H9 (cell line): ENCODE measurements at regions not wholly inside any gene's neighbourhood (a gene's known extent, or its start where the extent isn't known, plus 50 kb on each side); places are given as distances from the start of the nearest gene placed in this dataset.

Experiments used
- DNase-seq: peaks from one replicate; pipeline ENCODE4 v3.0.0-alpha.2; 2017
- H2AFZ ChIP-seq: one replicate; pipeline ENCODE4 v1.6.1; 2013; ENCODE audit warnings: mild to moderate bottlenecking, low read length, control low read depth, moderate library complexity
- H2AK5ac ChIP-seq: 2 replicates; pipeline ENCODE4 v1.6.1; 2013; ENCODE audit warnings: low read length, control low read depth, mixed read lengths; ENCODE audit not compliant: insufficient read length
- H2BK120ac ChIP-seq: one replicate; pipeline ENCODE4 v1.6.1; 2013; ENCODE audit warnings: low read depth, mild to moderate bottlenecking, low read length, control low read depth, inconsistent platforms; ENCODE audit not compliant: poor library complexity, severe bottlenecking
- H2BK12ac ChIP-seq: 2 replicates; pipeline ENCODE4 v1.6.1; 2013; ENCODE audit warnings: low read length, control low read depth, mixed read lengths, low read depth; ENCODE audit not compliant: insufficient read length
- H2BK15ac ChIP-seq: 2 replicates; pipeline ENCODE4 v1.6.1; 2013; ENCODE audit warnings: low read depth, low read length, control low read depth
- H2BK20ac ChIP-seq: one replicate; pipeline ENCODE4 v1.6.1; 2013; ENCODE audit warnings: low read depth, mild to moderate bottlenecking, low read length, control low read depth, inconsistent platforms; ENCODE audit not compliant: poor library complexity, severe bottlenecking
- H2BK5ac ChIP-seq: 2 replicates; pipeline ENCODE4 v1.6.1; 2013; ENCODE audit warnings: low read length, control low read depth, mixed read lengths; ENCODE audit not compliant: insufficient read length
- H3K14ac ChIP-seq: 2 replicates; pipeline ENCODE4 v1.6.1; 2013; ENCODE audit warnings: low read length, control low read depth; ENCODE audit not compliant: insufficient read depth
- H3K18ac ChIP-seq: 2 replicates; pipeline ENCODE4 v1.6.1; 2013; ENCODE audit warnings: low read depth, mild to moderate bottlenecking, mixed read lengths, low read length, control low read depth; ENCODE audit not compliant: insufficient read length
- H3K23ac ChIP-seq: 2 replicates; pipeline ENCODE4 v1.6.1; 2013; ENCODE audit warnings: low read length, control low read depth, mixed read lengths, low read depth; ENCODE audit not compliant: insufficient read length
- H3K23me2 ChIP-seq: 2 replicates; pipeline ENCODE4 v1.6.1; 2013; ENCODE audit warnings: low read depth, mild to moderate bottlenecking, mixed read lengths, low read length, control low read depth; ENCODE audit not compliant: insufficient read length, poor library complexity, severe bottlenecking
- H3K27ac ChIP-seq: 2 replicates; pipeline ENCODE4 v1.5.1; 2013; ENCODE audit warnings: low read length, control low read depth, mixed read lengths, low read depth; ENCODE audit not compliant: insufficient read length
- H3K27me3 ChIP-seq: 2 replicates; pipeline ENCODE4 v1.6.1; 2013; ENCODE audit warnings: low read length, control low read depth, inconsistent platforms; ENCODE audit not compliant: insufficient read depth
- H3K4ac ChIP-seq: 2 replicates; pipeline ENCODE4 v1.6.1; 2013; ENCODE audit warnings: low read depth, mild to moderate bottlenecking, control low read depth, inconsistent platforms, low read length, moderate library complexity
- H3K4me1 ChIP-seq: 2 replicates; pipeline ENCODE4 v1.6.1; 2013; ENCODE audit warnings: low read length, control low read depth, inconsistent platforms; ENCODE audit not compliant: insufficient read depth
- H3K4me2 ChIP-seq: 2 replicates; pipeline ENCODE4 v1.6.1; 2013; ENCODE audit warnings: low read length, control low read depth, mixed read lengths; ENCODE audit not compliant: insufficient read length, insufficient read depth
- H3K56ac ChIP-seq: 2 replicates; pipeline ENCODE4 v1.6.1; 2013; ENCODE audit warnings: low read depth, mild to moderate bottlenecking, mixed read lengths, low read length, control low read depth; ENCODE audit not compliant: insufficient read length
- H3K79me1 ChIP-seq: 2 replicates; pipeline ENCODE4 v1.6.1; 2013; ENCODE audit warnings: low read depth, mild to moderate bottlenecking, moderate library complexity, low read length, control low read depth, inconsistent platforms; ENCODE audit not compliant: insufficient read depth, poor library complexity, severe bottlenecking
- H3K79me2 ChIP-seq: 2 replicates; pipeline ENCODE4 v1.6.1; 2013; ENCODE audit warnings: low read length, control low read depth, inconsistent platforms; ENCODE audit not compliant: insufficient read depth
- H3K9ac ChIP-seq: 2 replicates; pipeline ENCODE4 v1.6.1; 2013; ENCODE audit warnings: low read length, control low read depth, mixed read lengths; ENCODE audit not compliant: insufficient read length; ENCODE audit errors: extremely low read depth
- H3K9me3 ChIP-seq: one replicate; pipeline ENCODE4 v1.6.1; 2013; ENCODE audit warnings: low read depth, low read length, inconsistent platforms; ENCODE audit not compliant: control insufficient read depth
- H3T11ph ChIP-seq: one replicate; pipeline ENCODE4 v1.6.1; 2013; ENCODE audit warnings: mild to moderate bottlenecking, low read length, control low read depth, inconsistent platforms
- H4K20me1 ChIP-seq: one replicate; pipeline ENCODE4 v1.6.1; 2013; ENCODE audit not compliant: control insufficient read depth, insufficient read length, insufficient read depth
- H4K5ac ChIP-seq: 2 replicates; pipeline ENCODE4 v1.6.1; 2013; ENCODE audit warnings: low read depth, mild to moderate bottlenecking, mixed read lengths, low read length, control low read depth; ENCODE audit not compliant: insufficient read length
- H4K8ac ChIP-seq: replicated peaks from 2 replicates; pipeline ENCODE4 v1.6.1; 2013; ENCODE audit warnings: low read length, control low read depth, mixed read lengths, low read depth; ENCODE audit not compliant: insufficient read length
- H4K91ac ChIP-seq: 2 replicates; pipeline ENCODE4 v1.6.1; 2013; ENCODE audit warnings: low read depth, mild to moderate bottlenecking, moderate library complexity, mixed read lengths, low read length, control low read depth; ENCODE audit not compliant: insufficient read length
- H3K27ac Mint-ChIP-seq, 3 experiments: 2 replicates in 2 of 3; 3 replicates in 1 of 3; pipeline ENCODE4 v1.8.0; 2020 to 2021; ENCODE audit warnings: mixed read lengths in 3 of 3, mild to moderate bottlenecking in 1 of 3, moderate library complexity in 1 of 3
- H3K27me3 Mint-ChIP-seq: 2 replicates; pipeline ENCODE4 v1.8.0; 2021; ENCODE audit warnings: low read depth, mild to moderate bottlenecking, moderate library complexity, mixed read lengths
- H3K36me3 Mint-ChIP-seq, 3 experiments: 2 replicates in 2 of 3; 3 replicates in 1 of 3; pipeline ENCODE4 v1.8.0; 2020 to 2021; ENCODE audit warnings: low read depth in 3 of 3, mixed read lengths in 3 of 3; ENCODE audit not compliant: insufficient read depth in 1 of 3
- H3K4me1 Mint-ChIP-seq, 2 experiments: 2 replicates each; pipeline ENCODE4 v1.8.0; 2020; ENCODE audit warnings: mixed read lengths in 2 of 2
- H3K4me3 Mint-ChIP-seq, 2 experiments: 2 replicates in 1 of 2; 3 replicates in 1 of 2; pipeline ENCODE4 v1.8.0; 2020 to 2021; ENCODE audit warnings: mild to moderate bottlenecking in 2 of 2, mixed read lengths in 2 of 2, moderate library complexity in 1 of 2
- H3K9me3 Mint-ChIP-seq, 2 experiments: 2 replicates in 1 of 2; 3 replicates in 1 of 2; pipeline ENCODE4 v1.8.0; 2020; ENCODE audit warnings: mild to moderate bottlenecking in 2 of 2, mixed read lengths in 2 of 2, moderate library complexity in 1 of 2
- WGBS: extraction: QIAGEN DNeasy Blood & Tissue Kit; methylation state at CpG from one replicate; pipeline ENCODE4 v1.1.7; 2013; ENCODE audit warnings: missing lambda C conversion rate, low lambda C conversion rate, mixed read lengths; ENCODE audit not compliant: insufficient read length; ENCODE audit errors: extremely low coverage; 5-methylcytosine and 5-hydroxymethylcytosine counted together
- TF ChIP-seq, protein P1 (sequence below): fragments of 200-600 bp; sonication (generic); conservative IDR thresholded peaks from 3 replicates; pipeline ENCODE4 v1.8.0; 2021; ENCODE audit warnings: antibody characterized with exemption, mild to moderate bottlenecking

GRCh38 chr7:110253093-110253492 lies 837.8 kb upstream of the LRRN3 start:
- Histone ChIP-seq H2BK5ac (no peak overlapping the region), H2AFZ (no peak overlapping the region), H3K27me3 (no peaks in the 10 kb centered on the region), H3T11ph (no peak overlapping the region), H3K23me2 (no peaks in the 10 kb centered on the region), H3K14ac (no peak overlapping the region), H2BK12ac (no peak overlapping the region), H4K5ac (no peak overlapping the region), H3K79me2 (no peaks in the 10 kb centered on the region), H2BK20ac (no peak overlapping the region), H3K4ac (no peak overlapping the region), H4K8ac (no peak overlapping the region), H3K56ac (no peak overlapping the region), H4K20me1 (no peaks in the 10 kb centered on the region), H3K27ac (no peak overlapping the region), H2AK5ac (no peak overlapping the region), H3K79me1 (no peaks in the 10 kb centered on the region), H3K9ac (no peak overlapping the region), H4K91ac (no peak overlapping the region), H2BK120ac (no peak overlapping the region), H3K9me3 (no peaks in the 10 kb centered on the region), H3K4me1 (no peaks in the 10 kb centered on the region), H3K18ac (no peak overlapping the region), H2BK15ac (no peak overlapping the region), H3K4me2 (no peak overlapping the region), H3K23ac (no peak overlapping the region)
- WGBS, result no CpG with 5 or more reads among the region's 4 CpGs
- TF ChIP-seq, protein P1, sequence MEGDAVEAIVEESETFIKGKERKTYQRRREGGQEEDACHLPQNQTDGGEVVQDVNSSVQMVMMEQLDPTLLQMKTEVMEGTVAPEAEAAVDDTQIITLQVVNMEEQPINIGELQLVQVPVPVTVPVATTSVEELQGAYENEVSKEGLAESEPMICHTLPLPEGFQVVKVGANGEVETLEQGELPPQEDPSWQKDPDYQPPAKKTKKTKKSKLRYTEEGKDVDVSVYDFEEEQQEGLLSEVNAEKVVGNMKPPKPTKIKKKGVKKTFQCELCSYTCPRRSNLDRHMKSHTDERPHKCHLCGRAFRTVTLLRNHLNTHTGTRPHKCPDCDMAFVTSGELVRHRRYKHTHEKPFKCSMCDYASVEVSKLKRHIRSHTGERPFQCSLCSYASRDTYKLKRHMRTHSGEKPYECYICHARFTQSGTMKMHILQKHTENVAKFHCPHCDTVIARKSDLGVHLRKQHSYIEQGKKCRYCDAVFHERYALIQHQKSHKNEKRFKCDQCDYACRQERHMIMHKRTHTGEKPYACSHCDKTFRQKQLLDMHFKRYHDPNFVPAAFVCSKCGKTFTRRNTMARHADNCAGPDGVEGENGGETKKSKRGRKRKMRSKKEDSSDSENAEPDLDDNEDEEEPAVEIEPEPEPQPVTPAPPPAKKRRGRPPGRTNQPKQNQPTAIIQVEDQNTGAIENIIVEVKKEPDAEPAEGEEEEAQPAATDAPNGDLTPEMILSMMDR, result no peak
- no peak overlapping the region for H3K4me3 Mint-ChIP-seq
- H3K36me3 Mint-ChIP-seq, result no peaks in the 10 kb centered on the region; a peak in 1 of 7 replicates
- no peaks in the 10 kb centered on the region for H3K9me3 Mint-ChIP-seq
- H3K27ac Mint-ChIP-seq, result no peak overlapping the region
- H3K4me1 Mint-ChIP-seq, result no peaks in the 10 kb centered on the region
- H3K27me3 Mint-ChIP-seq, result no peaks in the 10 kb centered on the region
- no peak for DNase-seq
